ENCODE measurements at regions not wholly inside any gene's neighbourhood (a gene's known extent, or its start where the extent isn't known, plus 50 kb on each side); places are given as distances from the start of the nearest gene placed in this dataset.

DNA sequence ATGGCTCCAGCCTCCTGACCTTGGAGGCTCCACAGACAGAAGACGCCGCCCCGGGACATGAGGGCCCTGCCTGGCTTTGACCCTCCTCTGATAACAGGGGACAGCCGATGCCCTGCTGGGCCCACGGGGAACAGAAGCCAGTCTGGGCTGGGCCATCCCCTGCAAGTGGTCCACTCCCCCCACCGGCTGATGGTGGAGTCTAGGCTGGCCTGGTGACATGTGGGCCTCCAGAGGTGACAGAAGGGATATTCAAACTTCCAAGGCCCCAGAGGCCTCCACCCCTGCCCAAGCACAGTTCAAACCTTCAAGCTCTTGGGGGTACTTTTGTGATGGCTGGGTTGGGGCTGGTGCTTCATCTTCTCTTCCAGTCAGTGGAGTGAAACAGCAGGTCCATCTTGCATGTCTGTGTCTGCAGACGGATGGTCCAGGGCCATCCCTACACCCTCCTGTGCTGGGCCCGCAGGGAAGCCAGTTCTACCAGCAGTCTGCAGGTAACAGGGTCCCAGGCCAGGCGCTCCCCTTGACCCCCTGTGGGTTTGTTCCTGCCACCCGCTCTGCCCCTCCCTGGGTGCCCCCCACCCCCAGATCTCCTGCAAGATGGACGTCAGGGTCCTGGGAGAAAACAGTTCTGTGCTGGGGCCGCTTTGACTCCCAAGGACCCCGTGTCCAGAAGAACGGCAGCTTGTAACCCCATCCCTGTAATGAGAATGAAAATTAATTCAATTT is 929.9 kb downstream of the BRD1 start:
- no peak for DNase-seq (ENCODE audit: low read depth in 3 of 3)

DNA sequence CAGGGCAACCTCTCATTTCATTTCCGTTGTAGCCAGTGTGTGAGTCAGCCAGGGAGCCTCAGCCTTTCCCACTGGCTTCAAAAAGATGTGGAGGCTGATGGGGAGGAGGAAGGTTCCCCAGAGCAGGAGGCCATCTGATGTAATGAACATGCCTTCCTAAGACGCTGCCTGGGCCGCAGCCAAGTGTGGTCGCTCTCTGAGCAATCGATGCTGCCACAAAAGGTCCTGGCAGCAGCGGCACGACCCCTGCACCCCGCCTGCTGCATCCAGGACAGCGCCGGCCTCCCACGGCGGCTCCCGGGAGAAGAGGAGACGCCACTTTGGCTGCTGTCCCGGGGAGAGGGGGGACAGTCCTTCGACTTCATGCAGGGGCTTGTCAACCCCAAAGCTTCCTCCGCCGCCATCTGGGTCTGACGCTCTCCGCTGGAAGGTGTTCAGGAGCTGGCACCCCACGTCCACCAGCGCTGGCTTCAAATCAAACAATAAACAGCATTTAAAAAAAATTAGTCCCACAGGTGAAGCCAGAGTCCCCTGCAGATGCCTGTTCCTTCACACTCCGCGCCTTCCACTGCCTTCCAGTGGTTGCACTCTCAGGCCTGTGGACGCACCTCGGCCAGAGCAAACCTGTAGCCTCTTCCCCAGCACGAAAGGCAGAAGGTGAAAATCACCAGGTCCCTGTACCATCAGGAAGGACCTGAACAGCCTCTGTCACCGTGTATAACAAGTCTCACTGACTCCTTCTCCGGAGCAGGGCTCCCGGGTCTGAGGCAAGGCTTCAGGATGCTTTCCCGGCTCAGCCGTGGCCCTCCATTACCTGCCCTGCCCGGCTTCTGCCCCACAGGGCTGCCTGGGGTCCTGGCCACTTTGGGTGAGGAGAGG is 930.7 kb downstream of the BRD1 start:
- no peak for DNase-seq (ENCODE audit: low read depth in 3 of 3)

DNA sequence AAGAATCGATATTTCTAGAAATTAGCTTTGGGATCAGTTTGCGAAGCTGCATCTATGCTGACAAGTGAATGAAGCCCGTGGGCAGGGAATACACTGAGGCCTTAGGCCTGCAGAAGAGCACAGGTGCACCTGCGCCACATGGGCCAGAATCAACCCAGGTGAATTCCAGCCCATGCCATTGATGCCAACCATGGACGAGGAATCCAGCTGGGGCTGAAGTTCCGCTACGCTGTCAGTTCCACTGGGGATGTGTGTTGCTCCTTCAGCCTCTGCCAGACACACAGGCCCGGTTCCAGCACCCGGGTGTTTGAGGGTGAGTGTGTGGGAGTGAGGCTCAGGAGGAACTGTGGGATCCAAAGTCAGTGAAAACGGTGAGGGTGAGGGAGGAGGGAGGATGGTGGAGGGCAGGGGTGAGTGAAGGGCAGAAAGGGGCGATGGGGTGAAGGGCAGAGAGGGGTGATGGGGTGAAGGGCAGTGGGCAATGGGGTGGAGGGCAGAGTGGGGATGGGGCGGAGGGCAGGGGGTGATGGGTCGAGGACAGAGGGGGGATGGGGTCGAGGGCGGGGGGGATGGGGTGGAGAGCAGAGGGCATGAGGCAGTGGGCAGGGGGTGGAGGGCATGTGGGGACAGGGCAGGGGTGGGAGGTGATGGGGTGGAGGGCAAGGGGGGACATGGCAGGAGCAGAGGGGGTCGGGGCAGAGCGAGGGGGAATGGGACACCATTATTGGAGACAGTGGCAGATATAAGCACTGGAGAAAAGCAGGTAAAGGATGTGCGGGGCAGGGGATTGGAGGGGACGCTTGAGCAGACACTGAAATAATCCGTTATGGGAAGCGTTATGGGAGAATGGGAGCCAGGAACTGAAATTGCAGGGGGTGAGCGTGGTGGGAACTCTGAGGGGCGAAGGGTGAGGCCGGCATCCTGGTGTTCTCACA is 931.6 kb downstream of the BRD1 start:
- no peak for DNase-seq (ENCODE audit: low read depth in 3 of 3)

DNA sequence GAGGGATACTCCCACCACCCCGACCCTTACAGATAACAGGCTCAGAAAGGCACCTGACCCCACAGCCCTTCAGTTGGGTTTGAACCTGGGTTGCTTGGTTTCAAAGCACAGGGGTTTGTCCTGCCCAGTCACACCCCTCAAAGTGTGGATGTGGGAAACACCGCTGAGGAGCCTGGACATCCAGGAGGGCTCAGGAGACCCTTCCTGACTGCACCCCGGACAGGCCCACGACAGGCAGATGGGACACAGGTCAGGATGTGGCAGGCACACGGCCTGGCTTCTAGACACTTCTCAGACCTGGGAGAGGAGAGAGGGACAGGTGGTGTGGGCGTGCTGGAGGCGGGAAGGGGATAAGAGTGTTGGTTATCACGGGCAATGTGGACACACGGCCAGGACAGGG is 932.3 kb downstream of the BRD1 start:
- DNase-seq (ENCODE audit: low read depth in 3 of 3), result no peak

DNA sequence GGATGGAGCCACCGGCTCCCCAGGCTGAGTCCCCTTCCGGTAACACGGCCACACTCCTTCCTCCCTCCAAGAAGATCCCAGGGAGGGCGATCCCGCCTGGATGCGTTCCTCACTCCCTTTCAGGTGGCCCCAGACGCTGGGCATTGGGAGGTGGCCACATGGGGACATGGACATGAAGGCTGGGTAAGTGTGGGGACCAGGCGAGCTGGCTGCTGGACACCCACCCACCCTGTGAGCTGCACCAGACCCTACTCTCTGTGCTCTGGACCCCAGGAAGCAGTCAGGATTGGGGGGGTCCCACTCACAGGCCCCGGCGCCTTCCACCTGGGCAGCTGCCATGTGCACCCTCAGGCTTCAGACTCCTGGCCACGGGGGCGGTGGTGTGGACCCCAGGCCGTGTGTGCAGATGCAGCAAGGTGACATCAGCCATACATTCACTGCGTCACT is 932.8 kb downstream of the BRD1 start:
- no peak for DNase-seq (ENCODE audit: low read depth in 3 of 3)

DNA sequence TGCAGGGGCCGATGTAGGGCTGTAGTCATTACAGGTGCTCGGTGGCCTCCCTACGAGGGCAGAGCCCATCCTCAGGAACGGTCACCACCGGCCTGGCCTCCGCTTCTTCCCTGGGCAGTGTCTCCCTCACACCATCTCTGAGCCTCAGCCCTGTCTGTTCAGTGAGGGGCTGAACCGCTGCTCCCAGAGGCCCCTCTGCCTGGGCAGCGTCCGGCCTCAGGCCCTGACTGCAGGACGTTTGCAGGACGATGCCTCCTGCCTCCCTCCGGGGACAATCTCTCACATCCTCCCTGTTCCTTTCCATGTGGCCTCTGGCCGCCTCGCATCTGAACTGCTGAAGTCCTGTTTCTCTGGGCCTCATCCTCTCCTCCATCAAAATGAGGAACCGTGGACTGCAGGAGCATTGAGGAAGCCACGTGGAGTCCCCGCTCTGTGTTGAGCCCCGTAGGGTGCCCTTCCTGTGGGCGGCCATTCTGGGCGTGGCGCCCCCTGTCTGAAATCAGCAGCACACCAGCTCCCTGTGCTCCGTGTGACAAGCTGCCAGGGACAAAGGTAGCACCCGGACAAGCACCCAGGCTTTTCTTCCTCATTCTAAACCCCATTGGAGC is 933.5 kb downstream of the BRD1 start:
- peak in 1 of 3 experiments; percentile 5 for DNase-seq (ENCODE audit: low read depth in 3 of 3)

DNA sequence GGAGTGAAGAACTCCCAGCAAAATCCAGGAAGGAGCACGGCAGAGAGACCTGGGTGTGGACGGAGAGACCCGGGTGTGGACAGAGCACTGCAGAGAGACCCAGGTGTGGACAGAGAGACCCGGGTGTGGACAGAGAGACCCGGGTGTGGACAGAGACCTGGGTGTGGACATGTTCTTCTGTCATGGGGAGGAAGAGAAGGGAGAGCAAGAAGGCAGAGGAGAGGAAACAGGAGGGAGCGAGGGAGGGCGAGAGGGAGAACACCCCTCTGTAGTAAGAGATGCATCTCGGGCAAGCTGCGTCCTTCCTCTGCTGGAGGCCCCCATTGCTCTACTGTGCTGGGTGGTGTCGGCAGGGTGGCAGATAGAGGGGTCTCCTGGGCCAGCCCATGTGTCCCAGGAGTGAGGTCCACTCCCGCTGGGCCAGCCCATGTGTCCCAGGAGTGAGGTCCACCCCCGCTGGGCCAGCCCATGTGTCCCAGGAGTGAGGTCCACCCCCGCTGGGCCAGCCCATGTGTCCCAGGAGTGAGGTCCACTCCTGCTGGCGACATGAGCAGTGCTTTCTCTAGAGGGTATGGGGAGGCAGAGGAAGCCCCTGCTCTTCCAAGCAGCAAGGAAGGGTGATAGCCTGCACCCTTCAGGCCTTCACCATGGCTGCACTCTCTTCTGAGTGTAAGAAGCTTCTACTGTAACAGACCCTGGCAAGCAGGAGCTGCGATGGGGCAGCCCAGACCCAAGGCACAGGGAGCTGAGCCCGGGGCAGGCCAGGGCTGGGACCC is 934.2 kb downstream of the BRD1 start:
- no peak for DNase-seq (ENCODE audit: low read depth in 3 of 3)

DNA sequence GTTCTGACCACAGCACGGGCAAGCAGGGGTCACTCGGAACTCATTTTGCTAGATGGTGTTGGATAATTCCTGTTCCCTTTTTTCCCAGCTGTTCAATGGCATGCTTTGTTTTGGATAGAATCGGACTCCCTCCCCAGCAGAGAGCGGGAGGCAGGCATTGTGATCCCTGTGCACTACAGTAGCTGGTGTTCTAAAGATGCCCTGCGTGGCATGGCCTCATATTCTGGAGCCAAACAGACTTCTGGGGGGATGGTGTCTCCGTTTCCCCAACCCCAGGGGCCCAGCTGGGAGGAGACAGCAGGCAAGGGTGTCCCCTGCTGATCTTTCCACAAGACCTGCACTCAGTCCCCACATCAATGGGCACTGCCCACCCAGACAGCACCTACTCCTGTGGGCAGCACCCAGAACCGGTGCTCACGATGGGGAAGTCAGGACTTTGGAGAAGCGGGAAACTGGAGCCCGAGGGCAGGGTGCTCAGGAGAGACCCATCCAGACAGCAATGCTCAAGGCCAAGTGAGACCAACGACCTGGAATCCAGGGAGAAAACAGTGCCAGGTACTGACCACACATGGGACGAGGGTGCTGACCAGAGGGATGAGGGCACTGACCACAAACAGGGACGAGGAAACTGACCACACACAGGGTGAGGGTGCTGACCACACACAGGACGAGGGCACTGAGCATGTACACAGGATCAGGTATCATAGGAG is 934.9 kb downstream of the BRD1 start:
- DNase-seq (ENCODE audit: low read depth in 3 of 3), result no peak

DNA sequence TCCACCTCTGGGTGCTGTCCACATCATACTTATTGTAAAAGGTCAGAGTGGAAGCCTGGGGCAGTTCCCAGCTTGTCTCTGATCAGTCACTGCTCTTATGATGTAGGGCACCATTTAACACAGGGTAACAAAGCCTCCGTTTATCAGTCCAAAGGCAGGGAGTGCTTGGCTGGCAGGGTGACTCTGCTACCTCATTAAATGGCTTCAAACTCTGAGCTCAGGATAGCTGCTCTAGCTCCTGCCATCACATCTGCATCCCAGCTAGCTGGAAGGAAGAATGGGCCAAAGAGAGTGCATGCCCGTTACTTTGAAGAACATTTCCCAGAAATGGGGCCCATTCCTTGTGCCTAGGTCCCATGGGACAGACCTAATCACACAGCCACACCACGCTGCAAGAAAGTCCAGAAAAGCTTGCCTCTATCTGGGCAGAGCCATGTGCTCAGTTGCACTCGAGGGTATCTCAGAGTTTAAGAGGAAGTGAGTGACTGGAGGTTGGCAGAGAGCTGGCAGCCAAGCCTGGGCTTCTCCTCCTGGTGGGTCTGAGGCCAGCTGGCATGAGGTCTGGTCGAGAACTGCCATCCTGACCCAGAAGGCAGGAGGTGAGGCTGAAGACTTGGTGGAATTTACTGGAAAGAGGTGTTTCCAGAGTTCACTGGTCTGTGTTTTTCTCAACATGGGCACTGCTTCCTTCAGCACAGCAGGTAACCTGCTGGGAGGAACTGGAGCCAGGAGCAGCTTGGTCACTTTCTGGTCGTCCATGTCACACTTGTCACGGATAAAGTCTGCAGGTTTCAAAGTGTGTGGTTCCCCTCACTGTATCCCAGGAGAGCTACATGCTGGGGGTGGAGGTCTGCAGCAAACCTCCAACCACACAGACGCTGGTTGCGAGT is 935.7 kb downstream of the BRD1 start:
- DNase-seq (ENCODE audit: low read depth in 3 of 3), result no peak

DNA sequence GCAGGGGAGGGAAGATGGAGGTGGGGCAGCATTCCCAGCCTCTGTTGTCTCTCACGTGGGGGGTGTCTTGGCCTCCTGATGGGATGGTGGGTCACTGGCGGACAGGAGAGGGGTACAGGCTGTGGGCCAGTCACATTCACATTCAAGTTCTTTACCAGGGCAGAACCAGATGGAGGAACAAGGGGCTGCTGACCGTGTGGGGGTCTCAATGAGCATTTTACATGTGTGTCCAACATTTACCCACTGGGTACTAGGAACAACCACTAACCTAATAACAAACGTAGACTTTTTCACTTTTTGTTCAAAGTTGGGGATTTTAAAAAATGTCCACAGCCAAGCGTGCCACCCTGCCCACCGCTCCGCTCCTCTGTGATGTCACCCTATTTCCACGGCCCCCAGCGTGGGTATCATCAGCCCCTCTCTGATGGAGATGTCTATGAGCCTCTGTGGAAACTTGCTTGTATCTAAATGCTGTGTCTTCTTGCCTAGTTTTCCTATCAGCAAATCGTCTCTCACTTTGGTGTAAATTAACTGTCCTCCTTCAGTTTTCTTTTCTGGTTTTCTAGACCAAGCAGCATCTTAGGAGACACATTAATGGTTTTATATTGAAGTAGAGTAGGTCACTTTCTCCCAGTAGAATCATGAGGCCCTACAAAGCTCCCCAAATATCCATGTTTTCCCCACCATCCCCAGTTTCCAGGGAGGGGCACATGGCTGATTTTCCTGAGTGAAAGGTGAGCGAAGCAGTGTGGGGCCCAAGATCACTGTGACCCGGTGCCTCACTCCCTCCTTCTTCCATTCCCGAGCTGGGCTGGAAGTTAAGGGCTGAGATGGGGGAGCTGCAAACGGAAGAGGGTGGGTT is 936.7 kb downstream of the BRD1 start:
- no peak for DNase-seq (ENCODE audit: low read depth in 3 of 3)

DNA sequence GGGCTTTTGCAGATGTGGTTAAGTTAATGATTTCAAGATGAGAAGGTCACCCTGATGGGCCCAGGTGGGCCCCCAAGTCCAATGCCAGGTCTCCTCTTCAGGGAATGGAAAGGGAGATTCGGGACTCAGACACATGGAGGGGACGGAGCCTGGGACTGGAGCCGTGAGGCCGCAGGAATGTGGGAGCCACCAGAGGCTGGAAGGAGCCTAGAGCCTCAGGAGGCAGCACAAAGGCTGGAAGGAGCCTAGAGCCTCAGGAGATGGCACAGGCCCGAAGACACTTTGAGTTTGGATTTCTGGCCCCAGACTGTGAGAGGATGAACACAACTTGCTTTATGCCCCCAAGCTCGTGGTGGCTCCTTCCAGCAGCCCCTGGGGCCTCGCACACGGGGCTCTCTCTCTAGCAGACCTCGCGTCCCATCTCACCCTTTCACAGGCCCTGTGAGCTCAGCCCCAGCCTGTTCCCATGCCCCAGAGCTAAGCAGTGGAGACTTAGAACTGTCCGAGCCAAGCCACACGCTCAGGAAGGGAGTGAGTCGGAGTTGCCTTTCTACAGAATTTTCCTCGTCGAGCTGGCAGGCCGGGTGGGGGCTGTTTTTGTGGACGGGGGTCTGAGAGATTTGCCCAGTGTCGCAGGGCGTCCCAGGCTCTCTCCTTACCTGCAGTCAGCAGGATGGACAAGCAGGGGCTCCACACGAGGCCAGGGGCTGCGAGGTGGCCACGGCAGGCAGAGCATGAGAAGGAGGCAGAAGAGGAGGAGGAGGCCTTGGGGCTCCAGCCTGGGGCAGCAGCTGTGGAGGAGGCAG is 937.6 kb downstream of the BRD1 start:
- no peak for DNase-seq (ENCODE audit: low read depth in 3 of 3)

DNA sequence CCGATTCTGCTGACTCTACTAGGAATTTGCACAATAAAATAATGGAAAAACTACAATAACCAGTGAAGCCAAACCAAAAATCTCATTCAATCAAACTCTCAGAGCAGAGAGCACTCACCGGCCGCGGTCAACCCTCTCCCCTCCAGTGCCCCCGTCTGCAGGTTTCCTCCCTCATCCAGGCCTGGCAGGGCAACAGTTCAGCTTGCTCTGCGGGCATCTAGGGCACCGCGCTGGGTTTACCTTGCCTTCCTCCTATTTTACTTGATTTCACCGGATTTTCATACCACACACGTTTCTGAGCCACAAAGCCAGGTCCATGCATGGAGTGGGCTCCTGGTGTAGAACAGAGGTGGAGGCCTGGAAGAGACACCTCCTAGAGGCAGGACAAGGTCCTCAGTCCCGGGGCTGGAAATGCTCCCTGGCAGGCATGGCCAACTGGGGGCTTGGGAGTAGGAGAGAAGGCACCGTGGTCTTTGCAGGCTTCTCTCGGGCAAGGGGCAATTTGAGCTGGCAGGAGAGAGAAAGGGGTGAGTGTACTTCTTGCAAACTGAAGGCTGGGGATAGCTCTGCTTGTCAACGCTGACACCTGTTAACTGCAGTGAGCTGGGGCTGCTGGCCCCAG is 938.4 kb downstream of the BRD1 start:
- no peak for DNase-seq (ENCODE audit: low read depth in 3 of 3)

DNA sequence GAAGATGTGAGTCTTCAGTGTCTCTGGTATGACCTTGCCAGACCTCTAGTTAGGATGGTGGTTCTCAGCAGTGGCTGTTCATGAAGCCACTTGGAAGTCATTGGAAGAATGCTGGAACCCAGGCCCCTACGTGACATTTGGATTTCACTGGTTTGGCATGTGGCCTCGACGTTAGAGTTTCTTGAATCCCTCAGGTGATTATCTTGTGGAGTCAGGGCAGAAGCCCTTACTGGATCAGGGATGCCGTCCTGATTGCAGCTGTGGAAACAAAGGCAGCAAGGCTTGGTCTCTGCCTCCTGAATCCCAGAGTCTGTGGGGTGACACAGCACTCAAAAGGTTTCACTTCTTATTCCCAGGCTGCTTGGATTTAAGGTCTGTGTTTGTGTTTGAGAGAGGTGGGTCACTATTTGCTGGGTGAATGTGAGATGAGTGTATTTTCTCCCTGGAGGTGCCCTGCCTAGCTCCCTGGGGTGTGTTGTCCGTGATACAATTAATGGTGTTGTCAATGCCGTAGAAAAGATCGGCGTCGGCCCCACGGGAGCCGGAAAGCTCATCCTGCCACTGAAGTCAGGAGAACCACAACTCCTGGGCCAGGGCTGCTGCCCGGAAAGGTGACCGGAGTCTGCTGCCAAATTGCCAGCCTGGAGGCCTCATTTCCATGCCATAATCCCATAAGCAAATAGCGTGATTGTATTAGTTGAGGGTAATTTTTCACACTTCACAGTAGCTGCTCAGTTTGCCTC is 939.0 kb downstream of the BRD1 start:
- no peak for DNase-seq (ENCODE audit: low read depth in 3 of 3)

DNA sequence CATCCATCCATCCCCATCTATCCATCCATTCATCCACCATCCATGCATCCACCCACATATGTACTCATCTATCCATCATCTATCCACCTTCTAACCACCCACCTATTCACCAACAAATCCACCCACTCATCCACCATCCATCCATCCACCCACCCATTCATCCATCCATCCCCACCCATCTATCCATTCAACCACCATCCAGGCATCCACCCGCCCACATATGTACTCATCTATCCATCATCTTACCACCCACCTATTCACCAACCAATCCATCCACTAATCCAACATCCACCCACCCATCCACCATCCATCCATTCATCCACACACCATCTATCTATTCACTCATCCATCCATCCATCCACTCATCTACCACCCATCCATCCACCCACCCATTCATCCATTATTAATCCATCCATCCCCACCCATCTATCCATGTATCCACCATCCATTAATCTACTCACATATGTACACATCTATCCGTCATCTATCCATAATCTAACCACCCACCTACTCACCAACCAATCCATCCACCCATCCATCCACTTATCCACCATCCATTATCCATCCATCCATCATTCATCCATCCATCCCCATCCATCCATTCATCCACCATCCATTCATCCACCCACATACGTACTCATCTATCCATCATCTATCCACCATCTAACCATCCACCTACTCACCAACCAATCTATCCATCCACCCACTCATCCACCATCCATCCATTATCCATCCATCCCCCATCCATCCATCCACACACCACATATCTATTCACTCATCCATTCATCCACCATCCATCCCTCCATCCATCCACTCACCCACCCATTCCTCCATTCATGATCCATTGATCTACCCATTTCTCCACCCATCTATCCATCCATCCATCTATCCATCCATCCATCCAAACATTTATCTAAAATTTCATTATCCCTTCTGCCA is 940.0 kb downstream of the BRD1 start:
- no peak for DNase-seq (ENCODE audit: low read depth in 3 of 3)
